ENCODE measurements at regions not wholly inside any gene's neighbourhood (a gene's known extent, or its start where the extent isn't known, plus 50 kb on each side); places are given as distances from the start of the nearest gene placed in this dataset.

DNA sequence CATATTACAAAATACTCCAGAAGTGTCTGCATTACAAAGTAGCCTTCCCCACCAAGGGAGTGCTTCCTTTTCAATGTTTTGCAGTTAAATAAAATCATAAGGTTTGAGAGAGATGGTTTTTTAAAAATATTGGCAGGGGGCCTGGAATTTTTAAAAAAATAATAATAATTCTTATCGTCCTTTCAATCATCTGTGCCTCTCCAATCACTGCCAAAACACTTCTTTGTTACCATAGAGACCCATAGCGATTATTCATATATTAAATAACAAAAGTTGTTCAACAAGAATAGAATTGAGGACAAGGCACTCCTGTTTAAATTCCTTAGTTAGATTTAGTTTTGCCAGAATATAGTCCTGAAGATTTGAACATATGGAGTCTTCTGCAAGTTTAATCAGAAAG lies 203.1 kb downstream of the FAT4 start:
- TF ChIP-seq EZH2 (IDR thresholded peaks at IDR 0.05; ENCODE audit: insufficient read depth, poor library complexity, severe bottlenecking) (no peak), EZH2phosphoT487 (IDR thresholded peaks at IDR 0.05; ENCODE audit: insufficient read depth, low read depth) (no peak)

All from GM23248 (cell line).